GM21529 (cell line): ENCODE measurements at regions not wholly inside any gene's neighbourhood (a gene's known extent, or its start where the extent isn't known, plus 50 kb on each side); places are given as distances from the start of the nearest gene placed in this dataset.
"Not testable (repeated sequence)": the region's sequence is repeated elsewhere in the genome, so short reads cannot be mapped to it uniquely, and the experiment has no call there.

Experiments used
- ATAC-seq: cut with Tn5 transposase; IDR thresholded peaks from one replicate; pipeline ENCODE4 v1.9.1; 2021; ENCODE audit not compliant: unreplicated experiment

- ATAC-seq = no peak
These were observed 387.2 kb upstream of the RIOK2 start for GRCh38 chr5:97570242-97570641.

DNA sequence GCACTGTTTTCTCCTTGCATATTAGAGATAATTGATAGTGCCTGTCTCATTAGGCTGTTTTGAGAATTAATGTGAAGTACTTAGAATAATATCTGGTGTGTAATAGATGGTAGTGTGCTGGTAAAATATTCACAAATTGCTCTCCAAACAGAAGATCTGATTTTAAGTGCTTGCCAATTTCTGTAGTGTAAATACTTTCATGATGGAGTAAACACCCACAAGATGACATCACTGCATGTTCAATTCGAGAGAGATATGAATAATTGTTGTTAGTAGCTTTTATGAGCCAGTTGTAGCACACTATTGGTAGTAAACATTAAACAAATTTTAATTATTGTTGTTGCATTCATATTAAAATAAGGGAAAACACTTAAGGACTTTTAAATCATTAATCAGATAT, 392.3 kb upstream of the RIOK2 start:
- ATAC-seq = no peak

DNA sequence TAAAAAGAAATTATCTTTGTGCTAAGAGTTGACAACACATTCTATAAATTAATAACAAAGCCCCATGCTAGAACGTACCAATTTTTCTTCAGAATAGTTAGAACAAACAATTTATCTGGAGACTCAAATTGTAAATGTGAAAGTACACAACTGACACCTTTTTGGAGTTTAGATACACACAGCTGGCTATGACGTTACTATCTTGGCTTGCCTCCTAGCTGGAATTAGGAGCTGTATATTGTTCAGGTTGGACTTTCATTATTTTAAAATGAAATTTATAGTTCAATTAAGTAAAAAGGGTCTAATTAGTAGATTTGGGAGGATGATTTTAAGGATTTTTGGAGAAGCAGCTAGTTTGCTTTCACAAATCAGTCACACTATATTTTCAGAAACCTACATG, 393.9 kb upstream of the RIOK2 start:
- no peak for ATAC-seq

- ATAC-seq = not testable (repeated sequence)
These were observed 396.9 kb upstream of the RIOK2 start for GRCh38 chr5:97579977-97580376.

DNA sequence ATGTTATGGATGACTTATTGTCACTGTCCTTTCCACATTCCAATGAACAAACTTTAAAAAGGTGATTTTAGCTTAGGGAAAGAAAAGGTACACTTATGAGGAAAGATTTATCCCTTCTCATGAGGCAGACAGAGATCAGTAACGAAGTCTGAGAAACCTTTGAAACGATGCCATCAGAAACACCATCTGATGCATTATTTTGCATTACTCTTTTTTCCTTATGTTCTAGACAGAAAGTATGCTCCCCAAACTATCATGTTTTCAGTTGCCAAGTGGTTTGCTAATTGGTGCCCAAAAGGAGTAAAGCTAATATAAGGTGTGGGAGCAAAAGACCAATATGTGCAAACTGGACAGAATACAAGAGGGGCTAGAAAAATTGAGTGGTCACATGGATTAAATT, 397.7 kb upstream of the RIOK2 start:
- no peak for ATAC-seq

DNA sequence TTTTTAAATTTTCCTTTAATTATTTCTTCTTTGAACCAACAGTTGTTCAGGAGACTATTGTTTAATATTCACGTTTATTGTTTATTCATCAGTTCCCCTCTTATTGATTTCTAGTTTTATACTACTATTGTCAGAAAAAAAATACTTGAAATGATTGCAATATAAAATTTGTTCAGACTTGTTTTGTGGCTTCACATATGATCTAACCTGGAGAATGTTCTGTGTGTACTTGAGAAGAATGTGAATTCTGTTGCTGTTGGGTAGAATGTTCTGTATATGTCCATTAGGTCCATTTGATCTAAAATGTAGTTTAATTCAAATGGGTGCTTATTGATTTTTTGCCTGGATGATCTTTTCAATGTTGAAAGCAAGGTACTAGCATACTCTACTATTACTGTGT, 408.7 kb upstream of the RIOK2 start:
- no peak for ATAC-seq

DNA sequence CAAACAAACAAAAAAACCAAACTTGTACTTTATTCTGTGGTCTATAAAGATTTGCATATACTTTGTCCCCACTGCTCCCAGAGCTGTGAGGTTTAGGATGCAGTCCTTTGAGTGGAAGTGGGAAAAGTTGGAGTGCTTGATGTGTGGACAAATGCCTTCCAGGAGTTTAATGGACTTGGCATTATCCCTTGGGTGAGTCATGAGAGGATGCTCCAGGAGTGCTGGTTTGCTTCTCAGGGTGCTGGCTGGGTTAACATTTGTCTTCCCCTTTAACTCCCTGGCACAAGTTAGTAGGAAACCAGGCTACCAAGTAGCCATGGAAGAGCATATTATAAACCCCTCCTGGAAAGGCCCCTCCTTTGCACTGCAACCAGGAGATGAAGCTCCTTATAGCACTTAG, 417.4 kb upstream of the RIOK2 start:
- ATAC-seq = no peak

DNA sequence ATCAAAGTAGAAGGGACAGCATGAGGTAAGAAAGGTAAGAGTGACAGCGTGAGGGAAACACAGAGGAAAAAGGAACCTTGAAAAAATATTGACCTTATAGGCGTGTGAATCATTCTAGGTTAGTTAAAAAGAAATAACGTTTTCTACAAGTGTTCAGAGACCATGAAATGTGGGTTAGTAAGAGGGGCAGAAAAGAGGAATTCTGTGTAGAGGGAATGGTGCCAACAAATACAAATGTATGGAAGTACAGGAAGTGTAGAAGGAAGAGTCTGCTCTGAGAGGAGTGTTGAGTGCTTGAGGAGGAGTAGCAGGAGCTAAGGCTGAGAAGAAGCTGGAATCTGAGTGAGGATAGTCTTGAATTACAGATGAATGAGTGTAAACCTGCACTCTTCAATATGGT, 418.6 kb upstream of the RIOK2 start:
- no peak for ATAC-seq

DNA sequence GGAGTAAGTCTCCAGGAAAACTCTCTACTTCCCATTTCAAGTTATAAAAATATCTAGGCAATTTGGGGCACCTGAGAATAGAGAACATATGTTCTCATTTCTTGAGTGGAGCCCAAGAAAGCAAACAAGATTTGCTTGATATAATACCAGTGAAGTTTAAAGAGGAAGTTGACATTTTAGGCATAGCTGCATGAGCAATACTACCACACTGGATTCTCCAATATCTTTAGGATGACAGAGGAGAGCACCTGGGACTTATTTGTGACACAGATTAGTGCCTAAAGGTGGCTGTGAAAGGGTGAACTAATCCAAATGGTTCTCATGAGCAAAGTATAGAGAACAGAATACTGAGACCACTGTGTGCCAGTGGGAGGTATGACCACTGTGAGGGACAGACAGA, 423.5 kb upstream of the RIOK2 start:
- ATAC-seq = no peak

DNA sequence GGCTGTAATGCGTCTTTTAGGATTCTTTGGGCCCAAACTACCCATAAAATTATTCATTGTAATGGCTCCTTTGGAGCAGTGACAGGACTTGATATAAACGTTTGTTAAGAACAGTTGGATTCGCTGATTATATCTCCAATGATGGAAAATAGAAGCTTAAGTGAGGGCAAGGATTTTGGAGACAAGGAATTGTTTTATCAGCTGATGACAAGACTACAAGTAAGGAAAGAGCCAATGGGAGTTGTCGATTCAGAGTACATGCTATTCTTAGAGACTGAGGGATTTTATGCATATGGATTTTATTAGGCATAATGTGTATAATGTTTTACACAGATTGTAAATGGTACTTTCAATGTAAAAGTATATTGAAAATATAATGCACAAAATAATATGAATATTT, 425.5 kb upstream of the RIOK2 start:
- ATAC-seq = no peak

DNA sequence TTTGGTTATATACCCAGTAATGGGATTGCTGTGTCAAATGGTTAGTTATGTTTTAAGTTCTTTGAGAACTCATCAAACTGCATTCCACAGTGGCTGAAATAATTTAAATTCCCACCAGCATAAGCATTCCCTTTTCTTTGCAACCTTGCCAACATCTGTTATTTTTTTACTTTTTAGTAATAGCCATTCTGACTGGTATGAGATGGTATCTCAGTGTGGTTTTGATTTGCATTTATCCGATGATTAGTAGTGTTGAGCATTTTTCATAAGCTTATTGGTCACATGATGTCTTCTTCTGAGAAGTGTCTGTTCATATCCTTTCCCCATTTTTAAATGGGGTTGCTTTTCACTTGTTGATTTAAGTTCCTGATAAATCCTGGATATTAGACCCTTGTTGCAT, 435.7 kb upstream of the RIOK2 start:
- ATAC-seq = no peak

DNA sequence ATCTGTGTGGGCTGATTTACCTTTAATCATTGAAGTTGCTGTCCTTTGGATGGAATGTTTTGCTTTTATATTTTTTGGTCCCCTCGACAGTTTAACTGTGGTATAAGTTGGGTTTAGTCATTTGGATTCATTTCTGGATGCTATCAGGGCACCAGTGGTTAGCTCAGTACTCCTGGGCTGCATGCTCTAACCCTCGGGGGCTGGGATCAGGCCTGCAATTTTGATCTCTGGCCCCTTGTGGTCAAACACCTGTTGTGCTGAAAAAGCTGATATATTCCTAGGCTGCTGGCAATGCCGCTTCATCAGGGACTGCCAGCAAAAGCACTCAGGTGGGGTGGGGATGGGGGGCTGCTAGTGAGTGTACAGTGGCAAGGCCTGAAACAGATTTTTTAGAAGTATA, 440.4 kb upstream of the RIOK2 start:
- ATAC-seq = no peak

GRCh38 chr5:97624886-97625285, 441.8 kb upstream of the RIOK2 start:
- no peak for ATAC-seq

GRCh38 chr5:97627272-97627671, 444.2 kb upstream of the RIOK2 start:
- no peak for ATAC-seq

- ATAC-seq = no peak
These were observed 445.0 kb upstream of the RIOK2 start for GRCh38 chr5:97628031-97628430.

GRCh38 chr5:97628807-97629206, 445.8 kb upstream of the RIOK2 start:
- no peak for ATAC-seq

GRCh38 chr5:97629276-97629675, 446.2 kb upstream of the RIOK2 start:
- no peak for ATAC-seq

- no peak for ATAC-seq
These were observed 452.5 kb upstream of the RIOK2 start for GRCh38 chr5:97635553-97635952.

DNA sequence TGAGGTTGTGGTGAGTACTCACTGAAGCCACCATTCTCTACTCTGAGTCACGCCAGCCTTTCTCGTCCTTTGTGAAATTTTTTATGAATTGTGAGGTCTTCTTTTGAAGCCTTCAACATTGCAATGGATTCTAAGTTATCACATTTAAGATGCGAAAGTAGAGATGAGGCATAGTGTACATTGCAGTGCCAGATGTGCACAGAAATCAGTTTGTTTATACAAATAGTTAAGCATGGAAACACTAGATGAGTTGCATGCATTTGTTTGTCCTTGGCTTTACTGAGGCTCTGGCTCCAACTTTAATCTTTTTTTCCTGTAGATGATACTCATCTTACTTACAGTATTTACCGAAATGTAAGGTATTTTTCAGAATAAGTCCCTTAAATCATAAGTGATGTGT, 453.7 kb upstream of the RIOK2 start:
- ATAC-seq = no peak

DNA sequence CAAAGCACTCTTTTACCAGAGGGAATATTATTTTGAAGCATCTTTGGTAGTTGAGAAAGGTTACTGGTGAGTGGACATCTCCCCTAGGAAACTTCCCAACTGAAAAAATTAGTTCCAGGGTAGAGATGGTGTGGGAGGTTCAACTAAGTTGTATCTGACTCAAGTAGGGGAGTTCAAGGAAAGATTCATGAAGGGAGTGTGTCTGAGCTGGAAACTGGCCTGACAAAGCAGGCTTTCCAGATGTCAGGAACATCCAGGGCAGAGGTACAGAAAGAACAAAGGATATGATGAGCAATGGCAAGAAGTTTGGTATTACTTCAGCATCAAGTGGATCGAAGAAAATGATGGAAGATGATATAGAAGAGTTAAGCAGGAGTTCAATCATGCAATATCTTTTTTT, 458.0 kb upstream of the RIOK2 start:
- no peak for ATAC-seq

GRCh38 chr5:97644206-97644605, 461.2 kb upstream of the RIOK2 start:
- no peak for ATAC-seq

- ATAC-seq = no peak
These were observed 461.8 kb upstream of the RIOK2 start for GRCh38 chr5:97644896-97645295.

DNA sequence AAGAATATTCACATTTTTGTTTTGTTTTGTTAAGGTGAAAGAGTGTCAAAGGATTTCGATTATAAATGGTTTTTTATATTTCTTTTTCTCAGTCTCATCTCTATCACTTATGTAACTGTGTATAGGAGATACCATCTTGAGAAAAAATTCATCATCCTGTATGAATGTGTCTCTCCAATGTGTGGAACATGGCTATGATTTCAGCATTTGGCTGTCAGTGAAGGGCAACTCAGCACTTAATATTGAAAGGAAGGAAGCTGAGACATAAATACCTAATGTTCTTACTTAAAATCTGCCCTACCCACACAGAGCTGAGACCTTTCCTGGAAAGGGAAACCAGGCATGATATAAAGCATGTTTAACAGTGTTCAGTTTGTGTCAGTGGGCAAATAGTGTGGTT, 474.2 kb upstream of the RIOK2 start:
- ATAC-seq = no peak
